A673 (cell line): ENCODE measurements at regions not wholly inside any gene's neighbourhood (a gene's known extent, or its start where the extent isn't known, plus 50 kb on each side); places are given as distances from the start of the nearest gene placed in this dataset.

Source experiments
- CTCF ChIP-seq: fragments of 300-800, 200-600 bp; sonication (generic); conservative IDR thresholded peaks from 2 replicates; pipeline ENCODE4 v1.5.1; 2017; ENCODE audit warnings: low read depth, mild to moderate bottlenecking, antibody characterized with exemption, low read length, moderate library complexity, mixed read lengths
- EZH2 ChIP-seq: fragments of 200-600 bp; sonication (generic); IDR thresholded peaks from 2 replicates; pipeline ENCODE4 v1.6.1; 2017; ENCODE audit warnings: borderline replicate concordance, low read depth, mild to moderate bottlenecking, mixed read lengths, antibody characterized with exemption, low read length; ENCODE audit not compliant: poor library complexity, severe bottlenecking

GRCh38 chr10:44824607-44825006 lies 86.5 kb upstream of the TMEM72 start:
- TF ChIP-seq CTCF (no peak), EZH2 (no peak)
